AG04450 (cell line): ENCODE measurements at regions not wholly inside any gene's neighbourhood (a gene's known extent, or its start where the extent isn't known, plus 50 kb on each side); places are given as distances from the start of the nearest gene placed in this dataset.

ENCODE experiments used
- CTCF ChIA-PET: fragments of 300-600, 350-600 bp; formaldehyde crosslinking; extraction: SDS; loops from one replicate; lab custom pipeline; 2022; ENCODE audit warnings: antibody characterized with exemption, inconsistent platforms; lab: Charles Lee
- POLR2A ChIA-PET: fragments of 350-600 bp; formaldehyde crosslinking; extraction: SDS; loops from one replicate; lab custom pipeline; 2021; ENCODE audit warnings: antibody characterized with exemption, inconsistent platforms; lab: Yijun Ruan, JAX
- DNase-seq: peaks from one replicate; pipeline ENCODE4 v3.0.0-alpha.2; 2011; ENCODE audit warnings: low read depth, low spot score
- H3K27ac ChIP-seq: one replicate; pipeline ENCODE4 v1.5.1; 2012; ENCODE audit warnings: low read depth, low read length, control low read depth
- H3K27me3 ChIP-seq: one replicate; pipeline ENCODE4 v1.6.0; 2012; ENCODE audit warnings: low read length; ENCODE audit not compliant: control insufficient read depth, insufficient read depth
- H3K4me3 ChIP-seq: 2 replicates; pipeline ENCODE4 v1.5.1; 2011; ENCODE audit warnings: mild to moderate bottlenecking, low read depth, low read length, control low read depth
- H3K9me3 ChIP-seq: 2 replicates; pipeline ENCODE4 v1.5.1; 2012; ENCODE audit warnings: low read length; ENCODE audit not compliant: control insufficient read depth, insufficient read depth
- CTCF ChIP-seq: IDR thresholded peaks from 2 replicates; pipeline ENCODE4 v1.5.1; 2011; ENCODE audit warnings: low read depth, low read length, control low read depth, inconsistent platforms

GRCh38 chr19:31014668-31015067 lies 334.6 kb downstream of the TSHZ3 start:
- Histone ChIP-seq H3K4me3 (no peak overlapping the region), H3K27ac (no peak overlapping the region), H3K27me3 (no peaks in the 10 kb centered on the region), H3K9me3 (no peaks in the 10 kb centered on the region)
- CTCF ChIA-PET: no interaction called here
- TF ChIP-seq CTCF: no peak
- no peak for DNase-seq
- POLR2A ChIA-PET: no interaction called here

GRCh38 chr19:31013384-31014020 lies 335.7 kb downstream of the TSHZ3 start:
- DNase-seq: no peak
- no peaks in the 10 kb centered on the region for H3K27me3 ChIP-seq
- TF ChIP-seq CTCF: no peak
- no peaks in the 10 kb centered on the region for H3K9me3 ChIP-seq
- no peak overlapping the region for H3K4me3 ChIP-seq
- ChIA-PET POLR2A (no interaction called here), CTCF (no interaction called here)
- H3K27ac ChIP-seq: no peak overlapping the region

- Histone ChIP-seq H3K9me3 (no peaks in the 10 kb centered on the region), H3K27ac (no peak overlapping the region), H3K4me3 (no peak overlapping the region), H3K27me3 (no peaks in the 10 kb centered on the region)
- CTCF ChIA-PET: no interaction called here
- no peak for DNase-seq
- TF ChIP-seq CTCF: peak; percentile 22
- POLR2A ChIA-PET: no interaction called here
Observed at GRCh38 chr19:31002518-31003244, 346.6 kb downstream of the TSHZ3 start.

GRCh38 chr19:31001991-31002390 lies 347.2 kb downstream of the TSHZ3 start:
- no peak for DNase-seq
- Histone ChIP-seq H3K9me3 (no peaks in the 10 kb centered on the region), H3K4me3 (no peak overlapping the region), H3K27ac (no peak overlapping the region), H3K27me3 (no peaks in the 10 kb centered on the region)
- ChIA-PET POLR2A (no interaction called here), CTCF (no interaction called here)
- no peak for TF ChIP-seq CTCF

- H3K27ac ChIP-seq: no peak overlapping the region
- POLR2A ChIA-PET: no interaction called here
- CTCF ChIA-PET: no interaction called here
Observed at GRCh38 chr19:31000913-31001312, 348.3 kb downstream of the TSHZ3 start.

More at GRCh38 chr19:31000913-31001312, 348.3 kb downstream of the TSHZ3 start:
- Histone ChIP-seq H3K4me3 (no peak overlapping the region), H3K9me3 (no peaks in the 10 kb centered on the region), H3K27me3 (no peaks in the 10 kb centered on the region)
- TF ChIP-seq CTCF: no peak
- DNase-seq: no peak
